ENCODE measurements at regions not wholly inside any gene's neighbourhood (a gene's known extent, or its start where the extent isn't known, plus 50 kb on each side); places are given as distances from the start of the nearest gene placed in this dataset.
"Not testable (repeated sequence)": the region's sequence is repeated elsewhere in the genome, so short reads cannot be mapped to it uniquely, and the experiment has no call there.

- no peak for DNase-seq
Observed at GRCh38 chr15:96472681-96473080, 142.2 kb downstream of the NR2F2 start.

GRCh38 chr15:96473556-96473955 is 143.1 kb downstream of the NR2F2 start:
- DNase-seq = no peak

GRCh38 chr15:96474231-96474664 is 143.7 kb downstream of the NR2F2 start:
- no peak for DNase-seq

- DNase-seq = no peak
Observed at GRCh38 chr15:96477227-96477626, 146.7 kb downstream of the NR2F2 start.

- not testable (repeated sequence) for DNase-seq
Observed at GRCh38 chr15:96484412-96484811, 153.9 kb downstream of the NR2F2 start.

GRCh38 chr15:96484830-96485229 is 154.3 kb downstream of the NR2F2 start:
- DNase-seq = no peak

- DNase-seq = no peak
Observed at GRCh38 chr15:96487245-96487644, 156.7 kb downstream of the NR2F2 start.

GRCh38 chr15:96491066-96491699 is 160.7 kb downstream of the NR2F2 start:
- DNase-seq = not testable (repeated sequence)

GRCh38 chr15:96491700-96492644 is 161.5 kb downstream of the NR2F2 start:
- not testable (repeated sequence) for DNase-seq

GRCh38 chr15:96494505-96494904 is 164.0 kb downstream of the NR2F2 start:
- no peak for DNase-seq

- no peak for DNase-seq
Observed at GRCh38 chr15:96495386-96495785, 164.9 kb downstream of the NR2F2 start.

GRCh38 chr15:96497951-96498350 is 167.5 kb downstream of the NR2F2 start:
- no peak for DNase-seq

GRCh38 chr15:96500508-96500907 is 170.0 kb downstream of the NR2F2 start:
- DNase-seq = no peak

- no peak for DNase-seq
Observed at GRCh38 chr15:96501362-96501761, 170.9 kb downstream of the NR2F2 start.

GRCh38 chr15:96502196-96502595 is 171.7 kb downstream of the NR2F2 start:
- DNase-seq = no peak

- DNase-seq = no peak
Observed at GRCh38 chr15:96503276-96503675, 172.8 kb downstream of the NR2F2 start.

GRCh38 chr15:96504371-96504770 is 173.9 kb downstream of the NR2F2 start:
- DNase-seq = no peak

- DNase-seq = no peak
Observed at GRCh38 chr15:96505014-96505413, 174.5 kb downstream of the NR2F2 start.

GRCh38 chr15:96514607-96515285 is 184.2 kb downstream of the NR2F2 start:
- DNase-seq = no peak

- no peak for DNase-seq
Observed at GRCh38 chr15:96515371-96515770, 184.9 kb downstream of the NR2F2 start.

- DNase-seq = no peak
Observed at GRCh38 chr15:96521386-96521785, 190.9 kb downstream of the NR2F2 start.

GRCh38 chr15:96524676-96525417 is 194.3 kb downstream of the NR2F2 start:
- no peak for DNase-seq

GRCh38 chr15:96535148-96535547 is 204.6 kb downstream of the NR2F2 start:
- no peak for DNase-seq

Data from stimulated activated naive CD4-positive, alpha-beta T cell (primary cell).